ENCODE measurements at regions not wholly inside any gene's neighbourhood (a gene's known extent, or its start where the extent isn't known, plus 50 kb on each side); places are given as distances from the start of the nearest gene placed in this dataset.
A peak's percentile ranks its signal among the peaks of the same experiment; 100 is the strongest.
"Not testable (repeated sequence)": the region's sequence is repeated elsewhere in the genome, so short reads cannot be mapped to it uniquely, and the experiment has no call there.

- not testable (repeated sequence) for DNase-seq
These were observed 84.4 kb upstream of the ANKRD1 start for GRCh38 chr10:91005276-91005675.

GRCh38 chr10:91006001-91006751 is 85.3 kb upstream of the ANKRD1 start:
- peak; percentile 48 for DNase-seq

- no peak for DNase-seq
These were observed 86.0 kb upstream of the ANKRD1 start for GRCh38 chr10:91006752-91007346.

GRCh38 chr10:91007655-91008054 is 86.8 kb upstream of the ANKRD1 start:
- DNase-seq = no peak

- DNase-seq = no peak
These were observed 88.2 kb upstream of the ANKRD1 start for GRCh38 chr10:91009121-91009520.

- no peak for DNase-seq
These were observed 90.1 kb upstream of the ANKRD1 start for GRCh38 chr10:91010952-91011351.

- no peak for DNase-seq
These were observed 91.6 kb upstream of the ANKRD1 start for GRCh38 chr10:91012502-91012901.

GRCh38 chr10:91013985-91014384 is 93.1 kb upstream of the ANKRD1 start:
- no peak for DNase-seq

- no peak for DNase-seq
These were observed 96.3 kb upstream of the ANKRD1 start for GRCh38 chr10:91017198-91017597.

GRCh38 chr10:91021901-91022300 is 101.0 kb upstream of the ANKRD1 start:
- no peak for DNase-seq

GRCh38 chr10:91022390-91022789 is 101.5 kb upstream of the ANKRD1 start:
- DNase-seq = no peak

- no peak for DNase-seq
These were observed 102.2 kb upstream of the ANKRD1 start for GRCh38 chr10:91022924-91023699.

GRCh38 chr10:91023700-91024398 is 103.0 kb upstream of the ANKRD1 start:
- no peak for DNase-seq

GRCh38 chr10:91024541-91024940 is 103.7 kb upstream of the ANKRD1 start:
- DNase-seq = no peak

GRCh38 chr10:91032611-91033206 is 111.8 kb upstream of the ANKRD1 start:
- DNase-seq = no peak

GRCh38 chr10:91033324-91033950 is 112.5 kb upstream of the ANKRD1 start:
- DNase-seq = no peak

- no peak for DNase-seq
These were observed 113.2 kb upstream of the ANKRD1 start for GRCh38 chr10:91034042-91034441.

- DNase-seq = no peak
These were observed 113.7 kb upstream of the ANKRD1 start for GRCh38 chr10:91034494-91035159.

- no peak for DNase-seq
These were observed 114.9 kb upstream of the ANKRD1 start for GRCh38 chr10:91035650-91036292.

- DNase-seq = no peak
These were observed 116.0 kb upstream of the ANKRD1 start for GRCh38 chr10:91036807-91037411.

- DNase-seq = no peak
These were observed 118.1 kb upstream of the ANKRD1 start for GRCh38 chr10:91038971-91039370.
